GM21825 (cell line): ENCODE measurements at regions not wholly inside any gene's neighbourhood (a gene's known extent, or its start where the extent isn't known, plus 50 kb on each side); places are given as distances from the start of the nearest gene placed in this dataset.
A peak's percentile ranks its signal among the peaks of the same experiment; 100 is the strongest.

Source experiments
- ATAC-seq: cut with Tn5 transposase; IDR thresholded peaks from one replicate; pipeline ENCODE4 v1.9.1; 2021; ENCODE audit warnings: mild to moderate bottlenecking, moderate library complexity; ENCODE audit not compliant: unreplicated experiment

GRCh38 chr2:139078376-139078775, 298.2 kb upstream of the NXPH2 start:
- ATAC-seq = no peak

GRCh38 chr2:139077099-139077737, 297.0 kb upstream of the NXPH2 start:
- ATAC-seq = no peak

GRCh38 chr2:139067874-139068273, 287.7 kb upstream of the NXPH2 start:
- ATAC-seq = no peak

GRCh38 chr2:139067072-139067471, 286.9 kb upstream of the NXPH2 start:
- no peak for ATAC-seq

- ATAC-seq = no peak
Observed at GRCh38 chr2:139064159-139064558, 284.0 kb upstream of the NXPH2 start.

- no peak for ATAC-seq
Observed at GRCh38 chr2:139059617-139060016, 279.4 kb upstream of the NXPH2 start.

- ATAC-seq = no peak
Observed at GRCh38 chr2:139055202-139055601, 275.0 kb upstream of the NXPH2 start.

- ATAC-seq = no peak
Observed at GRCh38 chr2:139048017-139048416, 267.8 kb upstream of the NXPH2 start.

- no peak for ATAC-seq
Observed at GRCh38 chr2:139045524-139045923, 265.3 kb upstream of the NXPH2 start.

GRCh38 chr2:139034064-139034463, 253.9 kb upstream of the NXPH2 start:
- ATAC-seq = no peak

GRCh38 chr2:139033300-139033699, 253.1 kb upstream of the NXPH2 start:
- ATAC-seq = no peak

GRCh38 chr2:139031722-139032121, 251.5 kb upstream of the NXPH2 start:
- peak; percentile 65 for ATAC-seq

GRCh38 chr2:139020287-139020686, 240.1 kb upstream of the NXPH2 start:
- no peak for ATAC-seq

- ATAC-seq = no peak
Observed at GRCh38 chr2:139018252-139018651, 238.1 kb upstream of the NXPH2 start.

- ATAC-seq = no peak
Observed at GRCh38 chr2:139007130-139007529, 226.9 kb upstream of the NXPH2 start.

- no peak for ATAC-seq
Observed at GRCh38 chr2:139000131-139000785, 220.1 kb upstream of the NXPH2 start.

GRCh38 chr2:138997856-138998517, 217.8 kb upstream of the NXPH2 start:
- no peak for ATAC-seq

GRCh38 chr2:138997346-138997745, 217.2 kb upstream of the NXPH2 start:
- ATAC-seq = no peak

GRCh38 chr2:138994502-138994901, 214.3 kb upstream of the NXPH2 start:
- ATAC-seq = no peak

- ATAC-seq = no peak
Observed at GRCh38 chr2:138985881-138986280, 205.7 kb upstream of the NXPH2 start.

GRCh38 chr2:138979131-138979785, 199.1 kb upstream of the NXPH2 start:
- ATAC-seq = no peak

- no peak for ATAC-seq
Observed at GRCh38 chr2:138974651-138975050, 194.5 kb upstream of the NXPH2 start.
